ENCODE measurements at regions not wholly inside any gene's neighbourhood (a gene's known extent, or its start where the extent isn't known, plus 50 kb on each side); places are given as distances from the start of the nearest gene placed in this dataset.

DNA sequence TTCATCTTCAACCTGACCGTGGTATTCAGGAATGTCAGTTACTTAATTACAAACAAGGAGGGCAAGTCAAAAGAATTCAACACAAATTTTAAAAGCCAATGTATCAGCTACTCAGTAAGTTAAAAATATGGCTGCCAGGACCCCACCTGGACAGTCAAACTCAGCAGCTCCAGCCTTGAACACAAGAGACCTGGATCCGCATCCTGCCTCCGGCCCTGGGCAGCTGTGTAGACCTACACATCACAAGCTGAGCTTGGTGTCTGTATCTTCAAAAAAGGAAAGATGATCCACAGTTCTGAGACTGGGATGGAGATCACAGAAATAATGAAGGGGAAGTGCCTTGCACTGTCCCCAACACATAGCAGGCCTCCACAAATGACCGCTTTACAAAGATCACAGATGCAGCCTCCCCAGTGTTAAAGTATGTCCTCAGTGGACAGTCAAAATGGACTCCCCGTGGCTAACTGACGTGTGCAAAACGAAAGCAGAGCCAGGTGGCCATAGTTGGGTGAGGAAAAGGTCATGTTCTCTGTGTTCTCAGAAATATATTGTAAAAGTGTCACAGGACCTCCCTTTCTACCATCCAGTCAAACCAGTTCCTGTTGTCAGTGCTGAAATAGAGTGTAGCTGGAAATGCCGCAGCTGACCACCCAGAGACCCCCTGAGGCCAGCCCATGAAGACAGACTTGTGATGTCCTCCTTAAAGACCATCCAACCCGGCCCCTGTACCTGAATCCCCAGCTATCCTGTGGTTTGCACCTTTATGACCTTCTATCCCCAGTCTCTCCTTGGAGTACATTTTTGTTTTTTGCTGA, 168.5 kb upstream of the NSMCE3 start:
- Histone ChIP-seq H3K4me3 (no peak overlapping the region), H3K27ac (no peak overlapping the region)

DNA sequence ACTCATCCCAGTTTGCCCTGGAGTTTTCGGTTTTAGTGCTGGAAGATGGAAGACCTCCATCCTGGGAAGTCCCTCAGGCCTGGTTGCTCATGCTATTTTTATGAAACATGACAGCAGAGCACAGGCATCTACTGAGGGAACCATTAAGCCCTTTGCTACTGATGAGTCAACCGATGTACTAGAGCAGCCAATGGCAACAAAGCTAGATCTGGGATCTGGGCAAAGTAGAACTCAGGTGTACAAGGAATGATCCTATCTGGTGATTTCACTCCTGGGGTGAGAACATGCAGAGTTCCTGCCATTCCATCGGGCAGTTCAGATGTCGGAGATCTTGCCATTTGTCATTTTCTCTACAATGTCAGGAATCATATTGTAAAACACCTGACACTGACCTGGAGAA, 166.2 kb upstream of the NSMCE3 start:
- H3K4me3 ChIP-seq, result no peak overlapping the region
- H3K27ac ChIP-seq, result no peak overlapping the region

DNA sequence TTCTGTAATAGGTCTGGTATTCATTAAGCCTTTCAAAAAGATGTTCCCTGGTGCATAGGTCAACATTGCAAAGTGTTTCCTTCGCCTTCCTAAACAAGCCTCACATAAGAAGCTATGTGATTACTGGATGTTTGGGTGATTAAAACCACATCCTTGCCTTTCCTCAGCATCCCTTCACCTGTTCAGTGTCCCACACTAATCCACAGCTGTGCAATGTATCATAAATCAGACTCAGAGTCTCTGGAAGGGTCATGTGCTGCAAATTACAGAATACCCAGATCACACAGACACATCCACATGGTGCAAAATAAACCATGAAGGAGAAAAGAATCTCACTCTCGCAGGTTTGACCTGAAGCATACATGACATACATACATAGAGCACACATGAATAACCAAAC, 164.7 kb upstream of the NSMCE3 start:
- no peak overlapping the region for H3K4me3 ChIP-seq
- no peak overlapping the region for H3K27ac ChIP-seq

DNA sequence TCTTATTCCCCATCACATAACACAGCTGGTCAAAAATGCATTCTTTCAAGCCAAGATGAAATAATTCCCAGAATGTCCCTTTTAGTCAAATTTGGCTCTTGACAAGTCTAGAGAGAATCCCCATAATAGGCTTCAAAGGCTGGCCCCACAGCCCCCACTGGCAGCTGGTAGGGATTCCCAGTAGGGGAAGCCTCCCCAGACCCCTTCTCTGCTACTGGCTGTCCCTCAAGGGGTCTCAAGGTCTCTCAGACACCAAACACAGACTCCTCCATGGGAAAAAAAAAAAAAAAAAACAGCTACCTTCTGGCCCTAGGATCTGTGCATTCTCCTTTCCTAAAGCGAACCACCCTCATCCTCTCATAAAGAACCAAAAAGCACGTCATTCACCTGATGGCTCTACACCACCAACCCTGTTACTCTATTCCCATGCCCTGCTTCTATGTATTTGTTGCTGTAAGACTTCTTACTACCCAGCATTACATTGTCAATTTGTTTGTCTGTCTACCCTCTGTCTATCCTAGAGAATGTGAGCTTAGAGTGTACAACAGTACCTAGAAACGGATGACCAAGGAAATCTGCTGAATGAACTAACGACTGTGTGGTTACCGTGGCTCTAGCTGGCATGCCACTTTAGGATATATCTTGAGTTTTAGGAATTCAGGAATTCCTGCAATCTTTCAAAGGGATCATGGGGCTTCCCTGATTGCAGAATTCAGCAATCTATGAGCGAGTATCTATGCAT, 164.1 kb upstream of the NSMCE3 start:
- Histone ChIP-seq H3K27ac (no peak overlapping the region), H3K4me3 (no peak overlapping the region)

DNA sequence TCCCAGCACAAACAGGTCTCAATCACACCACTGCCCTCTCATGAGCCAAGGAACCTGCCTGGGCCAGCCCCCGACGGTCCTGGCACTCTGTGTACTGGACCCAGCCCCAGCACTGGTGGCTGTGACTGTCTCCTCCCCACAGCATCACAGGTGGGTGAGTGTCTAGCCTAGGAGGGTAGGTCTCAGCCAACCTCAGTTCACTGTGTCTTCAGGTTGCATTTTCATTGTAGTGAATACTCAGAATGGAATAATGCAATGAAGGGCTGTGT, 163.4 kb upstream of the NSMCE3 start:
- Histone ChIP-seq H3K27ac (no peak overlapping the region), H3K4me3 (no peak overlapping the region)

DNA sequence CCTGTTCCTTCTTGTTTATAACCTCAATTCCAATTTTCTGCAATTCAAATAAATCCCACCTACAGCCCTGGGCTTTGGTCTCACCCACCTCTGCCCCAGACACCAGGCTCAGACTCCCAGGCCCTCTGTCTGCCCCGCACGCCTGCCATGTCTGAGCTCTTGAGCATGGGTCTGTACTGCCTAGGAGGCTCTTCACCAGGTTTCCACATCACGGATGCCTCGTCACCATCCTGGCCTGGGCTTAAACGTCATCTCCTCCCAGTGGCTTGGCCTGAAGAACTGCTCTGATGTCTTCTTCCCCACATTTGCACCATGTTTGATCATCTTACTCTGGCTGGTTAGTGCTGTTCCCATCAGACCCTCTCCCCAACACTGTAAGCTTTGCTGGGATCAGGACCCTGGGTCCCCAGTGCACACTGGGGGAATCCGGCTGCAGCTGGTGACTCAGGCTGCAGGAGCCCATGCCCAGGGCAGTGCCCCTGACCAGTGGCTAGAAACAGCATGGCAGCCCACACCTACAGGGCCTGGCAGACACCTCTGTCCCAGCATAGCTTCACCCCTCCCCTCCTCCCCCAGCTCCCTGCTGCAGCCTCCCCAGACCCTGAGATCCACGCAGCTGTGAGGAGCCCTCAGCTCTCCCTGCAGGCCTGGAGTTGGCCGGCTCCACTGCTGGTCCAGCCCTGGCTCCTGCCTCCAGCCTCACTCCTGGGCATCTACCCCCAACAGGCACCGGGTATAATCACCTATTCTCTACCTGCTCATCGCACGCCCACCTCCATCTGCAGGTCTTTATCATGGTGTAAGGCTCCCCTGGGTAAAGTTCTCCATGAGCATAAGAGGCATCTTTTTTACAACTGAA, 162.8 kb upstream of the NSMCE3 start:
- Histone ChIP-seq H3K27ac (no peak overlapping the region), H3K4me3 (no peak overlapping the region)

DNA sequence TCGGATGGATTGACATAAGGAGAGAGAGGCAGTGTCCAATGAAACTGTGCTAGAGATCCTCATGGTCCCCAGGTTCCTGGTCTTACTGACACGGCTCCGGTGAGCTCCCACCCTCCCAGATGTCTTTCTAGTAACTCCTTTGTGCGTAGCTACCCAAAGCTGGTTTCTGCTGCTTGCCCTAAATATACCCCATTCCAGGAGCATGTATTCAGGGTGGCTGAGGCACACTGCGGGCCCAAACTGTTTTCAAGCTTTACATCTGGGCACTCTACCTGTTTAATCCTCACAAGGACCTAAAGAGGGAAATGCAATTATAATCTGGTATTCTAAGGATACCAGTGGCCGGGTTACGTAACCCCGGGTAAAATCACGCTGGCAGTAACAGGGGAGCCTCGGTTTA, 161.2 kb upstream of the NSMCE3 start:
- H3K4me3 ChIP-seq, result no peak overlapping the region
- no peak overlapping the region for H3K27ac ChIP-seq

DNA sequence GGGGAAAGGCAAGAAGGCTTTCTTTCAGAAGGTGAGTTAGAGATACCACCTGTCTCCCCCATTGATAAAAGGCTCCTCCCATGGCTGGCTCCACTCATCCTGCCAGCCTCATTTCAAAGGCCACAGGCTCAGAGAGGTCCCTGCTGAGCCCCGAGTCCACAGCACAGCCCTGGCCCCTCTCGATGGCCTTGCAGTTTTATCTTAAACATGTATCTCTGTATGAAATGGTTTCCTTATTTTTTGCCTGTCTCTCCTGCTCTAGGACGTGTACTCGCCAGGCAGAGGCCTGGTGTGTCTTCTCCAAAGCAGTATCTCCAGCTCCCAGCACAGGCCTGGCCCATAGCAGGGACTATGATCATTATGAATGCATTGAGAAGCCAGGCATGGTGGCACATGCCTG, 160.5 kb upstream of the NSMCE3 start:
- H3K27ac ChIP-seq, result no peak overlapping the region
- H3K4me3 ChIP-seq, result no peak overlapping the region

DNA sequence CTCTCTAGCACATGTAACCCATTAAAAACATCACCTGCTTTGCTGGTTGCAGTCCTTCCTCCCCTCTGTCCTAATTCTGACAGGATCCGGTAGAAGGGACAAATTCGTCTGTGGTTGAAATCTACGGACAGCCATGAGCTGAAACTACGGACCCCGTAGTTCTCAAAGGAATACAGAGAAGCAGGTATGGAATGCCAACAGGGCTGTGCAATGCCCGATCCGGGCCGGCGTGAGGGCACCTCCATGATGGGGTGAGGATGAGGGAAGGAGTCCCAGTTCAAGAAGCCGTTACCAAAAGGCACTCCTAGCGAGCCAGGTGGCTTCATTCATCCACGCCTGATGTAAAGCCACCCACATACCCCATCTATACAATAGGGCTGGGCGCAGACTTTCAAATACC, 160.0 kb upstream of the NSMCE3 start:
- Histone ChIP-seq H3K27ac (no peak overlapping the region), H3K4me3 (no peak overlapping the region)

DNA sequence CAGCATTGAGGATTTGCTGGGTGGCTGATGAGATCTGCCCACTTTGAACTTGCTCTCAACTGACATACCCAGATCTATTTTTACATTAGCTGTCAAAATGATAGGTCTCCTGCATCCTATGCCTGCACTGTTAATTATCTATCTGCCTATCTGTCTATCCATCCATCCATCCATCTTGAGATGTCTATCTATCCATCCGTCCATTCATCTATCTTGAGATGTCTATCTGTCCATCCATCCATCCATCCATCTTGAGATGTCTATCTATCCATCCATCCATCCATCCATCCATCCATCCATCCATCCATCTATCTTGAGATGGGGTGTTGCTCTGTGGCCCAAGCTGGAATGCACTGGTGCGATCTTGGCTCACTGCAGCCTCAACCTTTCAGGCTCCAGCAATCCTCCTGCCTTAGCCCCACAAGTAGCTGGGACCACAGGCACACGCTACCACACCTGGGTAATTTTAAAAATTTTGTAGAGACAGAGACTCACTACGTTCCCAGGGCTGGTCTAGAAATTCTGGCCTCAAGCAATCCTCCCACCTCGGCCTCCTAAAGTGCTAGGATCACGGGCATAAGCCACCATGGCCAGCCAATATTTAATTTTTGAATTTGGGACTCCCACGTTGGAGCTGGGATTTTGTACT, 159.4 kb upstream of the NSMCE3 start:
- Histone ChIP-seq H3K4me3 (no peak overlapping the region), H3K27ac (no peak overlapping the region)

DNA sequence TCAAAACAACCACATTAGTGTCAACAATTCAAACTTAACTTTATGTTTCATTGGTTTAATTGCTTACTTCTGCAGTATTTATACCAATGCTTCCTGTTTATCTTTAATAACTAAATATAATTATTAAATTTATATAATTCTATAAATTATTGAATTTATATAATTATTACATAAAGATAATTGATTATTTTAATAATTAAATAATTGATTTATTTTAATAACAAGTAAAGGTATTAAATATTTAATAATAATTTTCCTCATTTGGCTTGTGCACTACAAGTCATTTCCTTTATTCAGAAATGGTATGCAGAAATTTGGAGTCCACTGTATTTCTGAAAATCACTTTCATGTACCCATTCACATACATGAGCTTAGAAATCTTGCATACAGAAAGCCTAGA, 156.2 kb upstream of the NSMCE3 start:
- H3K4me3 ChIP-seq, result no peak overlapping the region
- no peak overlapping the region for H3K27ac ChIP-seq

DNA sequence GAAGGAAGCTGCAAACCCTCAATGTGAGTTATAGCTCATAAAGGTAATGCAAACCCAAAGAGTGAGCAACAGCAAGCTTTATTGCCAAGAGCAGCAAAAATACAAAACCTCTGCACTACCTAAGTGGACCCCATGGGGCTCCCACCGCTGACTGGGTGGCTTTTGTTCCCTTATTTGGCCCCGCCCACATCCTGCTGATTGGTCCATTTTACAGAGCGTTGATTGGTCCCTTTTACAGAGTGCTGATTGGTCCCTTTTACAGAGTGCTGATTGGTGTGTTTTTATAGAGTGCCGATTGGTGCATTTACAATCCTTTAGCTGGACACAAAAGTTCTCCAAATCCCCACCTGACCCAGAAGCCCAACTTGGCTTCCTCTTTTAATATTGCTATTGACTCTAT, 154.5 kb upstream of the NSMCE3 start:
- no peak overlapping the region for H3K4me3 ChIP-seq
- no peak overlapping the region for H3K27ac ChIP-seq

DNA sequence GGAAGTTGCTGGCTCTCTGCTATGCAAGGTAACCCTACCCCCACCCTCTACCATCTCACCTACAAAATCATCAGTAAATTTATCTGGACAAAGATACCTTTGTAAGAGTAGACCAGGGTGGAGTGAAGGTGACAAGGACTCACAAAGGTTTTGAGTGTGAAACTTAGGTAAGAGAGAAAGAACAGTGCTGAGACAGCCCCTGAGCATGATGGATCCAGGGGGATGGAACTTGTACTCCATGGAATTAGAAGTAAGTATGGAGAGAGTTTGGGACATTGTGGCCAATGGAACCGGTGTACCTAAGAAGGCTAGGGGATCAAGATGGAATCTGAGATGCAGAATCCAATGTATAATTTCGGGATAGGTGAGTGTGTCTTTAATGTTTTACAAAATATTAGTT, 153.0 kb upstream of the NSMCE3 start:
- no peak overlapping the region for H3K27ac ChIP-seq
- H3K4me3 ChIP-seq, result no peak overlapping the region

DNA sequence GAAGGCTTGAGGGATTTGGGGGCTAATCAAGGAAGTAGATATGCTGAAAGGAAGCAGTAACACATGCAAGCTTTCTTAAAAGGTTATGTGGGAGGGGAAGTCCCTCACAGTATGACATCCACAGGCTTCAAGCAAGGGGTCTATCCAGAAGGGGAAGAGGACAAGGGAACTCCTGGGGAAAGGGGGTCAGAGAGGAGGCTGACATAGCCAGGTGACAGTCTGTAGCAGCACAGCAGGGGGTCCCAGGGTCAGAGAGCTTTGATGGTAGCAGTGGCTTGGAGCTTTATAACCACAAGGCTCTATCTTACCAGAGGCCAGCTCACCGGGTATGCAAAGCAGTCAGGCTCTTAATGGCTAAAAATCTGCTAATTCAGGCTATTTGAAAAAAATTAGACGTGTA, 150.6 kb upstream of the NSMCE3 start:
- Histone ChIP-seq H3K27ac (no peak overlapping the region), H3K4me3 (no peak overlapping the region)

DNA sequence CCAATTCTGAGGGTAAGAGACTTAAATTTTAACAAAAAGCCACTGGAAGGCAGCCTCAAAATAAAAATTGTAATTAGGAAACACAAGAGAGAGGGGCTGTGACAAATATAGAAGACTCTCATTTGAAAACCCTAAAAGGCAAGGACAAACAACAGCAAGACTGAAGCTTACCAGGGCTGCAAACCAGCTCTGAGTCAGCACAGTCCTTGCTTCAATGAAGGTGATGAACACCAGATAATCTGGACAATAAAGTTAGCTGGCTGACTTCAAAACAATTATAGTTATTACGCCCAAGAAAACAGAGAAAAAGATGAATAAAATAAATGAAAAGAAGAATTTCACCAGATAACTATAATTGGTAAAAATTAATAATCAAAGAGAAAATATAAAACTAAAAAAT, 149.3 kb upstream of the NSMCE3 start:
- Histone ChIP-seq H3K4me3 (no peak overlapping the region), H3K27ac (no peak overlapping the region)

DNA sequence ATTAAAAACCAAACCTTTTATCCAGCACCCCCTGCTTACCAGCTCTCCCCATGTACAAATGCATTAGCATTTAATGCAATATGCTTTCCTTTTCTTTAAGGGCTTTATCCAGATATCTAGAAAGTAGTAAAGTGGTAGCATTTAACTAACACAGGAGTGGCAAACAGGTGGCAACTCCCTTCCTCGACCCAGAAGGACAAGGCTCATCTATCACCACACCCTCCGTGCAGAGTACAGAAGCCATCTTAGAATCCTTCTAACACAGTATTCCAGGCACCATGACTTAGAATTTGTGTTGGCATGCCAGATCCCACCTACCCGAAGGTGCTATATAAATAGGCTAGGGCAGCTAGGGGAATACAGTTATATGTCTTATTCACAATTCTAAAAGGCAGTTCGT, 148.6 kb upstream of the NSMCE3 start:
- H3K4me3 ChIP-seq, result no peak overlapping the region
- H3K27ac ChIP-seq, result no peak overlapping the region

DNA sequence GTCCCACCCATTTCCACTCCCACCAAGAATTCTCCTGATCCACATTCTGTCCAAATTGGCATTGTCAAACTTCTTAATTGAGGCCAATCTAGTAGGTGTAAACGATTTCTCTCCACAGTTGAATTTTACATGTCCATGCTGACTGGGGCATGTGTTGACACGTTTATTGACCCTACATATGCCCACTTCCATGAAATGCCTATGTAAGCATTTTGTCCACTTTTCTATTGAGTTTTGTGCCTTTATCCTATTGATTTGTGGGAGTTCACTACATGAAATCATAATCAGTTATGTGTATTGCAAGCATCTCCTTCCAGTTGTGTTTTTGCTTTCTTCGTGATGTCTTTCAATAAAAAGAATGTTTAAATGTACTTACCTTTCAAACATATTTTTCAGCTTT, 141.7 kb upstream of the NSMCE3 start:
- Histone ChIP-seq H3K4me3 (no peak overlapping the region), H3K27ac (no peak overlapping the region)

DNA sequence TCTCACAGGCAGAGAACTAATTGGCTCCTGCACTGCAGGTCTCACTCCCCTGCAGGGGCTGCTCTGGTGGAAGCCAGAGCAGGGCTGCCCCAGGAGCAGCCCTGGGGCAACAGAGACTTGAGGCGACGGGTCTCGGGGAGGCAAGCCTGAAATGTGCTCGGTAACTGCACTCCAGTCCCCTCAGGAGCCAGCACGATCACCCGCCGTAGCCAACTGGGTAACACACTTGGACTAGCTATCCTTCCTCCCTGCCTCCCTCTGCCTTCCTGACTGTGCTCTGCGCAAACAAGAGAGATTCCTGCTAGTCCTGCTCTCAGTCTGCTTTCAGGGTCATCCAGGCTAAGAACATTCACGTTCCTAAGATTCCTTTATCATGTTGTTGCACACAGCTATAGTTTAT, 140.7 kb upstream of the NSMCE3 start:
- H3K4me3 ChIP-seq, result no peak overlapping the region
- H3K27ac ChIP-seq, result no peak overlapping the region

DNA sequence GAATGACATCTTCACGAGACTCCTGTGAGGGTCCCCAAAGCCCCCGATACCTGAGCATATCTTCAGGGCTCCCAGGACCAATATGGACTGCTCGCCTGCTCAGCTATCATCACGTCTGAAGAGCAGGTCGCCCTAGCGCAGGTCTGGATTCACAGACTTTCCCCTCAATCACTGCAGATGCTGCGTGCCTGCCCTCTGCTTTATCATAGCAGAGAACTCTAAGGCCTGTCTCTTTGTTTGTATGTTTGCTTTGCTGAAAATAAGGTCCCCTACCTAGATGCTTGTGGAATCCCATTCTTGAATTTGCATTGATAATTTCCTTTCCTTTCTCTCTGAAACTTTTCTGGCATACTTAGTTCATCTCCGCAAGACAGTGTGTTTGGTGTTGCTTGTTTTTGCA, 140.3 kb upstream of the NSMCE3 start:
- H3K27ac ChIP-seq, result no peak overlapping the region
- H3K4me3 ChIP-seq, result no peak overlapping the region

DNA sequence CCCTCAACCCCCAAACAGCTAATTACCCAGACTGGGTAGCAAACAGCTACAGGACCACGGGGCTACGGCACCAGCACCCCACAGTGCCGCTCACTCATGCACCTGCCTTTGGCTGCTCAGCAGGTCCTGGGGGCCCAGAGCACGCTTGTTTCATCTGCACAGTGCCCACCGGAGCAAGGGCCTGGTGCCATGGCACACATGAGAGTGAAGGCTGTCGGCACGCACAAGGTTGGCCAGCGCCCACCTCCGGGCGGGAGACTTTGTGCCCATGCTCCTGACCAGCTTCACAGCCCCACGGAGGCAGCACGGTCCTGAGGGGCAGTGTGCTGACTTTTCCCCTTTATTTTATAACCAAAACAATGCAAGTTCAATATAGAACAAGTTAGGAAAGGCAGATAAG, 135.9 kb upstream of the NSMCE3 start:
- Histone ChIP-seq H3K27ac (no peak overlapping the region), H3K4me3 (no peak overlapping the region)

DNA sequence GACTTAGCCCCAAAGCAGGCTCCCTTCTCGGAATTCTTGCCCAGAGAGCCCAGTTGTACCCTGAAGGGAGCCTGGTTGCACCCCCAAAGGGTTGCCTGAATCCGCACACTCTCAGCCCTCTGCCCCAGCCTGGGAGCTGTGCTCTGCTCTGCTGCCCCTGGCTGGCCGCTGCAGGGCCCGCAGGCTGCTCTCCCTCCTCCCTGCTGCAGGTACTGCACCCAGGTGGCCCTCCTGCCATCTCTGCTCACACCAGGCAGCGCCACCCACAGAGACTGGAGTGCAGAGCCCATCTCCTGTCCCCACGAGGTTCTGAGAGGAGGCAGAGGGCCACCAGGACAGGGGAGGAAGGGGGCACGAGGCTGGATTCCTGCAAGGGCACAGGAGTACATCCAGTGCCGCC, 134.2 kb upstream of the NSMCE3 start:
- no peak overlapping the region for H3K27ac ChIP-seq
- no peak overlapping the region for H3K4me3 ChIP-seq
